Endothelial cell of umbilical vein (primary cell): ENCODE measurements at regions not wholly inside any gene's neighbourhood (a gene's known extent, or its start where the extent isn't known, plus 50 kb on each side); places are given as distances from the start of the nearest gene placed in this dataset.

Experiments
- BruUV-seq: library from RNA; stranded (reverse); fragments of 400-500 nt; replicated peaks from 2 replicates; lab custom pipeline; 2021; lab: Mats Ljungman, UMichigan
- CTCF ChIA-PET: fragments of 300-600, 350-600 bp; sonication (Branson Sonifier 250); formaldehyde crosslinking; loops from one replicate; lab custom pipeline; 2021; ENCODE audit warnings: antibody characterized with exemption, inconsistent platforms; lab: Charles Lee
- POLR2A ChIA-PET: fragments of 300-600, 350-600 bp; sonication (Branson Sonifier 250); formaldehyde crosslinking; loops from one replicate; lab custom pipeline; 2021; ENCODE audit warnings: antibody characterized with exemption, inconsistent platforms; lab: Charles Lee
- DNase-seq: peaks from one replicate; pipeline ENCODE4 v3.0.0-alpha.2; 2011; ENCODE audit warnings: low read depth, low spot score
- FAIRE-seq: peaks from 2 replicates; lab custom pipeline; 2011; peaks lifted over from hg19 to GRCh38; lab: Jason Lieb, UNC
- H2AFZ ChIP-seq: 2 replicates; pipeline ENCODE4 v1.6.0; 2012; ENCODE audit warnings: low read depth, low read length, control low read depth, inconsistent platforms
- H3K27ac ChIP-seq: 2 replicates; pipeline ENCODE4 v1.5.1; 2011; ENCODE audit warnings: low read depth, mild to moderate bottlenecking, control low read depth, low read length, moderate library complexity; ENCODE audit not compliant: insufficient read depth
- H3K27me3 ChIP-seq, 2 experiments: 2 replicates each; pipeline versions ENCODE4 v1.6.0 to v1.6.1; 2011; ENCODE audit warnings: low read length in 2 of 2, mixed read lengths in 1 of 2; ENCODE audit not compliant: control insufficient read depth in 2 of 2, insufficient read depth in 2 of 2
- H3K36me3 ChIP-seq, 2 experiments: 2 replicates in 1 of 2; 3 replicates in 1 of 2; pipeline ENCODE4 v1.5.1; 2011; ENCODE audit warnings: low read length in 2 of 2, mild to moderate bottlenecking in 1 of 2, moderate library complexity in 1 of 2; ENCODE audit not compliant: control insufficient read depth in 2 of 2, insufficient read depth in 2 of 2; ENCODE audit errors: extremely low read depth in 1 of 2
- H3K4me1 ChIP-seq: 3 replicates; pipeline ENCODE4 v1.5.1; 2011; ENCODE audit warnings: mild to moderate bottlenecking, low read length; ENCODE audit not compliant: control insufficient read depth, insufficient read depth; ENCODE audit errors: extremely low read depth
- H3K4me2 ChIP-seq: 2 replicates; pipeline ENCODE4 v1.6.1; 2011; ENCODE audit warnings: low read length, control low read depth, mixed read lengths; ENCODE audit not compliant: insufficient read depth
- H3K4me3 ChIP-seq, 3 experiments: fragments of 200-600 bp in 1 of 3; sonication (generic), shearing (Covaris generic) in 1 of 3; replicated peaks in 1 of 3; 2 replicates each; pipeline ENCODE4 v1.5.1; 2011 to 2016; ENCODE audit warnings: control low read depth in 3 of 3, low read length in 3 of 3, mild to moderate bottlenecking in 2 of 3, inconsistent platforms in 1 of 3, low read depth in 1 of 3, moderate library complexity in 1 of 3; ENCODE audit not compliant: insufficient read depth in 1 of 3
- H3K79me2 ChIP-seq: 2 replicates; pipeline ENCODE4 v1.6.0; 2012; ENCODE audit warnings: low read length, inconsistent platforms; ENCODE audit not compliant: control insufficient read depth, insufficient read depth
- H3K9ac ChIP-seq: replicated peaks from 2 replicates; pipeline ENCODE3; 2011; ENCODE audit warnings: low read length, control low read depth; ENCODE audit not compliant: insufficient read depth; ENCODE audit errors: extremely low read depth
- H3K9me1 ChIP-seq: replicated peaks from 3 replicates; pipeline ENCODE4 v1.6.0; 2011; ENCODE audit warnings: mild to moderate bottlenecking, low read length; ENCODE audit not compliant: control insufficient read depth, insufficient read depth; ENCODE audit errors: extremely low read depth
- H3K9me3 ChIP-seq: replicated peaks from 2 replicates; pipeline ENCODE4 v1.5.1; 2012; ENCODE audit warnings: low read length, inconsistent platforms; ENCODE audit not compliant: control insufficient read depth, insufficient read depth
- H4K20me1 ChIP-seq: replicated peaks from 2 replicates; pipeline ENCODE3; 2011; ENCODE audit warnings: mild to moderate bottlenecking, low read length; ENCODE audit not compliant: control insufficient read depth, insufficient read depth; ENCODE audit errors: extremely low read depth
- EZH2 ChIP-seq: IDR thresholded peaks from 2 replicates; pipeline ENCODE4 v1.6.1; 2012; ENCODE audit warnings: borderline replicate concordance, low read depth, mild to moderate bottlenecking, moderate library complexity, low read length, inconsistent platforms; ENCODE audit not compliant: severe bottlenecking
- FOS ChIP-seq: IDR thresholded peaks from 2 replicates; pipeline ENCODE4 v1.6.1; 2011; ENCODE audit warnings: mild to moderate bottlenecking, low read length, moderate library complexity, borderline replicate concordance; ENCODE audit not compliant: insufficient read depth
- GATA2 ChIP-seq: IDR thresholded peaks from 2 replicates; pipeline ENCODE4 v1.7.0; 2011; ENCODE audit warnings: low read depth, mild to moderate bottlenecking, moderate library complexity, mixed read lengths, low read length; ENCODE audit not compliant: insufficient read length, insufficient read depth
- JUN ChIP-seq: IDR thresholded peaks from 2 replicates; pipeline ENCODE4 v1.6.1; 2011; ENCODE audit warnings: borderline replicate concordance, low read depth; ENCODE audit not compliant: insufficient read length, insufficient read depth
- MYC ChIP-seq: IDR thresholded peaks from one replicate; pipeline ENCODE4 v1.6.1; 2011; ENCODE audit warnings: mild to moderate bottlenecking, low read depth, low read length
- POLR2A ChIP-seq: IDR thresholded peaks from 2 replicates; pipeline ENCODE4 v1.6.1; 2012; ENCODE audit warnings: low read depth, mild to moderate bottlenecking, control low read depth, low read length
- POLR2AphosphoS5 ChIP-seq: IDR thresholded peaks from 2 replicates; pipeline ENCODE4 v1.6.1; 2012; ENCODE audit warnings: low read depth, mild to moderate bottlenecking, control low read depth, low read length, moderate library complexity; ENCODE audit not compliant: insufficient read depth
- dilution Hi-C: fragments of 300-500 bp; cut with MboI; formaldehyde crosslinking; loops from one replicate; pipeline ENCODE4 v1.15.0; 2019; ENCODE audit warnings: low sequenced_read_pairs; ENCODE audit not compliant: extremely low pct_ligation_motif_present
- intact Hi-C: fragments of 100-400 bp; cut with micrococcal nuclease; formaldehyde crosslinking; loops from one replicate; pipeline ENCODE4 v1.10.0; 2022
- TF ChIP-seq, protein P1 (sequence below): IDR thresholded peaks from 2 replicates; pipeline ENCODE4 v1.6.1; 2011; ENCODE audit not compliant: insufficient read depth, insufficient read length
- TF ChIP-seq, protein P2 (sequence below), 2 donors: IDR thresholded peaks; 1 replicate in 1 of 2; 2 replicates in 1 of 2; pipeline ENCODE4 v1.5.1; 2011; ENCODE audit warnings: low read length in 2 of 2, mild to moderate bottlenecking in 2 of 2, moderate library complexity in 2 of 2, control low read depth in 1 of 2, inconsistent platforms in 1 of 2, low read depth in 1 of 2; ENCODE audit not compliant: insufficient read depth in 1 of 2; ENCODE audit errors: extremely low read depth in 1 of 2

DNA sequence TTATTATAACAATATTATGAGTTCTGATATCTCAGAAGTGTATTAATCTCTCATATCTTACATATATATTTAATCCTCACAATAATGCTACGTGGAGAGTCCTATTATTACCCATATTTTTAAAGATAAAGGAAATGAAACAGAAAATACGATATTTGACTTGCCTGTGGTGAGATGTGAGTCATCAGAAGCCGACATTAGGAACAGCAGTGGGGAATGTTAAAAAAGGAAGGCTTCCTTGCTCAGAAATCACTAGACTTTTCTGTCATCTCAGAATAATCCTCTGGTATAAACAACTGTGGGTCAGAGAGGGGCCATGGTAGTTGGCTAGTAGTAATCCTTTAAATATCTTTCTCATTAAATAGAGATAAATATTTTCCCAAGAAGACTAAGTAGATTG is 402.3 kb upstream of the PCDH15 start:
- H3K36me3 ChIP-seq, result no peaks in the 10 kb centered on the region
- no peaks in the 10 kb centered on the region for H4K20me1 ChIP-seq
- H2AFZ ChIP-seq, result no peak overlapping the region
- no peaks in the 10 kb centered on the region for H3K9me3 ChIP-seq
- H3K9me1 ChIP-seq, result no peaks in the 10 kb centered on the region
- POLR2A ChIA-PET, result no interaction called here
- BruUV-seq, result no TSS peak
- H3K79me2 ChIP-seq, result no peaks in the 10 kb centered on the region
- FAIRE-seq (no peak), DNase-seq (no peak)
- TF ChIP-seq MYC (no peak), JUN (no peak), POLR2AphosphoS5 (no peak), POLR2A (no peak), GATA2 (no peak), EZH2 (no peak), FOS (no peak)
- TF ChIP-seq, protein P1, sequence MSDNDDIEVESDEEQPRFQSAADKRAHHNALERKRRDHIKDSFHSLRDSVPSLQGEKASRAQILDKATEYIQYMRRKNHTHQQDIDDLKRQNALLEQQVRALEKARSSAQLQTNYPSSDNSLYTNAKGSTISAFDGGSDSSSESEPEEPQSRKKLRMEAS, result no peak
- TF ChIP-seq, protein P2, sequence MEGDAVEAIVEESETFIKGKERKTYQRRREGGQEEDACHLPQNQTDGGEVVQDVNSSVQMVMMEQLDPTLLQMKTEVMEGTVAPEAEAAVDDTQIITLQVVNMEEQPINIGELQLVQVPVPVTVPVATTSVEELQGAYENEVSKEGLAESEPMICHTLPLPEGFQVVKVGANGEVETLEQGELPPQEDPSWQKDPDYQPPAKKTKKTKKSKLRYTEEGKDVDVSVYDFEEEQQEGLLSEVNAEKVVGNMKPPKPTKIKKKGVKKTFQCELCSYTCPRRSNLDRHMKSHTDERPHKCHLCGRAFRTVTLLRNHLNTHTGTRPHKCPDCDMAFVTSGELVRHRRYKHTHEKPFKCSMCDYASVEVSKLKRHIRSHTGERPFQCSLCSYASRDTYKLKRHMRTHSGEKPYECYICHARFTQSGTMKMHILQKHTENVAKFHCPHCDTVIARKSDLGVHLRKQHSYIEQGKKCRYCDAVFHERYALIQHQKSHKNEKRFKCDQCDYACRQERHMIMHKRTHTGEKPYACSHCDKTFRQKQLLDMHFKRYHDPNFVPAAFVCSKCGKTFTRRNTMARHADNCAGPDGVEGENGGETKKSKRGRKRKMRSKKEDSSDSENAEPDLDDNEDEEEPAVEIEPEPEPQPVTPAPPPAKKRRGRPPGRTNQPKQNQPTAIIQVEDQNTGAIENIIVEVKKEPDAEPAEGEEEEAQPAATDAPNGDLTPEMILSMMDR (IDR thresholded peaks at IDR 0.05; ENCODE audit: extremely low read depth in 1 of 2, insufficient read depth in 1 of 2, low read depth in 1 of 2, low read length in 2 of 2), result no peak
- no peak overlapping the region for H3K9ac ChIP-seq
- no peaks in the 10 kb centered on the region for H3K4me1 ChIP-seq
- dilution Hi-C loops (no loop called here), intact Hi-C loops (no loop called here)
- H3K27ac ChIP-seq, result no peak overlapping the region
- CTCF ChIA-PET, result no interaction called here
- H3K27me3 ChIP-seq, result no peaks in the 10 kb centered on the region
- H3K4me3 ChIP-seq, result no peak overlapping the region
- no peak overlapping the region for H3K4me2 ChIP-seq
